NT2/D1 (cell line): ENCODE measurements at regions not wholly inside any gene's neighbourhood (a gene's known extent, or its start where the extent isn't known, plus 50 kb on each side); places are given as distances from the start of the nearest gene placed in this dataset.
"Not testable (repeated sequence)": the region's sequence is repeated elsewhere in the genome, so short reads cannot be mapped to it uniquely, and the experiment has no call there.

Source experiments
- SUZ12 ChIP-seq: IDR thresholded peaks from 2 replicates; pipeline ENCODE4 v1.6.1; 2011; ENCODE audit not compliant: insufficient read length, insufficient read depth; ENCODE audit errors: extremely low read depth
- YY1 ChIP-seq: IDR thresholded peaks from 2 replicates; pipeline ENCODE4 v1.6.1; 2011; ENCODE audit not compliant: insufficient read length, insufficient read depth
- ZNF274 ChIP-seq: IDR thresholded peaks from 2 replicates; pipeline ENCODE4 v1.6.1; 2011; ENCODE audit warnings: mild to moderate bottlenecking, low read depth, low read length

DNA sequence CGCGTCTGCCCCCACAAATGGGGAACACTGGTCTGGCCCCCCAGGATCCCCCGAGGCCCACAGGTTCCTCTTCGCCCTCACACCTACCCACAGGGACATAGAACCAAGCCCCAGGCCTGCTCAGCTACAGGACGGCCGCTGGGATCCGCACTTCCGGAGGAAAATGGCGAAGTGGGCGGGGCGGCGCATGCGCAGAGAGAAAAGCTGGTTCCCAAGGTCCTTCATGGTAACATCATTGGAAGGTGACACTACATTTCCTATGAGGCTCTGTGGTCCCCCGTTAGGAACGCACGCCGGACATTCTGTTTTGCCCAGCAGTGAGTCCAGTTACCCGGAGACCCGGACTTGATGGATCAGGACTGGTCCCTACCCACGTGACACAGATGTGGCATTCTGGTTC lies 1486.2 kb upstream of the USP9Y start:
- not testable (repeated sequence) for TF ChIP-seq SUZ12, YY1, ZNF274
